ENCODE measurements at regions not wholly inside any gene's neighbourhood (a gene's known extent, or its start where the extent isn't known, plus 50 kb on each side); places are given as distances from the start of the nearest gene placed in this dataset.
"Not testable (repeated sequence)": the region's sequence is repeated elsewhere in the genome, so short reads cannot be mapped to it uniquely, and the experiment has no call there.

DNA sequence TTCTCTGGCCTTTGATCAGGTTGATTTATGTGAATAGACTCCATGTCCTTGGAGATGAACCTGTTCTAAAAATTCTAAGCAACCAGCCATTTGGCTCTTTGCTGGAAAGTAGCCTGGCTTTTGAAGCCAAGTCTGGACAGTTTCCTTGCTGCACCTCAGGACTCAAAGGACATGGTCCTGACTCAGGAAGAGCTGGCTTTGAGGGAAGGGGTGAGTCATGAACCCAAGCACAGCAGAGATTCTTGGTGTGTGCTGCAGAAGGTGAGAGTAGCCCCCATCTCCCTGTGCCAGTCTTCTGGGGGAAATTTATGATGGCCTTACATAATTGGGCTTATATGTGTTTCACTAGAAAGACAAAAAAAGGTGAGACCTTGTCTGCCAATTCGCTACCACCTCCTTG lies 287.2 kb upstream of the PLGLB2 start:
- not testable (repeated sequence) for H2BK15ac ChIP-seq (ENCODE audit: low read depth, poor library complexity, severe bottlenecking); H4K8ac ChIP-seq (ENCODE audit: low read length); H3K4me1 ChIP-seq (ENCODE audit: control insufficient read depth, insufficient read depth, low read depth, low read length); DNase-seq; H3K79me1 ChIP-seq (replicated peaks; ENCODE audit: low read length, poor library complexity, severe bottlenecking); H3K36me3 ChIP-seq (ENCODE audit: control insufficient read depth in 1 of 2, insufficient read depth in 2 of 2, low read depth in 1 of 2, low read length in 2 of 2); H3K18ac ChIP-seq (ENCODE audit: low read depth in 1 of 2, low read length in 2 of 2); H3K4me2 ChIP-seq (ENCODE audit: low read length, poor library complexity, severe bottlenecking); H2BK120ac ChIP-seq (ENCODE audit: low read depth, low read length); H3K23ac ChIP-seq (ENCODE audit: low read length in 2 of 2); H3K27ac ChIP-seq (ENCODE audit: low read length, poor library complexity, severe bottlenecking); H2AK5ac ChIP-seq (ENCODE audit: low read length, severe bottlenecking); H2AFZ ChIP-seq (ENCODE audit: low read depth, low read length); H3K14ac ChIP-seq (ENCODE audit: low read length in 2 of 2); H4K91ac ChIP-seq (ENCODE audit: low read length); H2BK5ac ChIP-seq (ENCODE audit: low read depth, low read length, poor library complexity, severe bottlenecking); H3K27me3 ChIP-seq (ENCODE audit: control insufficient read depth in 1 of 2, insufficient read depth in 1 of 2, low read length in 2 of 2); H3K9me3 ChIP-seq (ENCODE audit: control insufficient read depth, low read length); H2BK12ac ChIP-seq (ENCODE audit: low read length in 2 of 2); H3K4me3 ChIP-seq (ENCODE audit: insufficient read depth in 1 of 2, low read depth in 1 of 2, low read length in 2 of 2); H3K4ac ChIP-seq (ENCODE audit: low read depth in 1 of 2, low read length in 2 of 2); H3K9ac ChIP-seq (ENCODE audit: low read length)
- WGBS, result no CpG with 5 or more reads among the region's 1 CpG

DNA sequence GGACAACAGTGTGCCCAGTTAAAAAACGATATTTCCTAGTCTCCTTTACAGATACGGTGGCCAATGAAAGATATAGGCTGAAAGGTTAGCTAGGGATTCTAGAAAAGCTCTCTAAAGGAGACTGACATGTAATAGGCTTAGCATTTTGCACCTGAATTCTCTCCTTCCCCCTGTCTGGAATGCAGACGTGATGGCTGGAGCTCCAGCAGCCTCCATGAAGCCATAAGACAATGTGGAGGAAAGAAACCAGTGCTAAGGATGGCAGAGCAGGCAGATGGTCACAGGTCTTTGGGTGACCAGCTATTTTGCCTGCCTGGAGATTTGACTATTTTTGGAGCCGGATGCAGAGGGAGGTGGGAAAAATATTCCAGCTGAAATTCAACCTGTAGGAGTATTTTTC lies 286.2 kb upstream of the PLGLB2 start:
- not testable (repeated sequence) for H3K18ac ChIP-seq (ENCODE audit: low read depth in 1 of 2, low read length in 2 of 2); DNase-seq

DNA sequence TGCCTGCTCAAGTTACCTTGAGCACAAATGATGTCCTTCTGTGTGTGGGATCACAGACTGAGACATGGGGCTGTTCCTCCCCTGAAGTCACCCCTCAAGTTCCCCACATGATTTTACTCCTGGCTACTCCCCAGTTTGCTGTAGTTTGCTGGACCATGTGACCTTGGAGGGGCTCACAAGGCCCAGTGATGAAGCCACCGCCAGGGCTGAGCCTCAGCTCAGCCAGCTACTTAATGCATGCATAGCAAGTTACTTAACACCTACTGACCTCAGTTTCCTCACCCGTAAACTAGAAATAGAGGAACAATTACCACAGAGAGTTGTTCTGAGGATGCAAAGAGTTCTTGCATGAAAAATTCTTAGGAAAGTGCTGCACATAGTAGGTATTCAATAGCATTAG lies 283.7 kb upstream of the PLGLB2 start:
- not testable (repeated sequence) for H3K36me3 ChIP-seq (ENCODE audit: control insufficient read depth in 1 of 2, insufficient read depth in 2 of 2, low read depth in 1 of 2, low read length in 2 of 2); H4K91ac ChIP-seq (ENCODE audit: low read length); H3K27ac ChIP-seq (ENCODE audit: low read length, poor library complexity, severe bottlenecking); H2AFZ ChIP-seq (ENCODE audit: low read depth, low read length); H3K4me2 ChIP-seq (ENCODE audit: low read length, poor library complexity, severe bottlenecking); H3K18ac ChIP-seq (ENCODE audit: low read depth in 1 of 2, low read length in 2 of 2); H2BK120ac ChIP-seq (ENCODE audit: low read depth, low read length); H3K14ac ChIP-seq (ENCODE audit: low read length in 2 of 2); H3K23ac ChIP-seq (ENCODE audit: low read length in 2 of 2); DNase-seq; H2BK15ac ChIP-seq (ENCODE audit: low read depth, poor library complexity, severe bottlenecking); H2BK12ac ChIP-seq (ENCODE audit: low read length in 2 of 2); H3K27me3 ChIP-seq (ENCODE audit: control insufficient read depth in 1 of 2, insufficient read depth in 1 of 2, low read length in 2 of 2); H2BK5ac ChIP-seq (ENCODE audit: low read depth, low read length, poor library complexity, severe bottlenecking); H3K79me1 ChIP-seq (replicated peaks; ENCODE audit: low read length, poor library complexity, severe bottlenecking); H3K4me3 ChIP-seq (ENCODE audit: insufficient read depth in 1 of 2, low read depth in 1 of 2, low read length in 2 of 2); H2AK5ac ChIP-seq (ENCODE audit: low read length, severe bottlenecking); H3K9ac ChIP-seq (ENCODE audit: low read length); H3K4ac ChIP-seq (ENCODE audit: low read depth in 1 of 2, low read length in 2 of 2); H3K9me3 ChIP-seq (ENCODE audit: control insufficient read depth, low read length); H4K8ac ChIP-seq (ENCODE audit: low read length); H3K4me1 ChIP-seq (ENCODE audit: control insufficient read depth, insufficient read depth, low read depth, low read length)
- WGBS, result no CpG with 5 or more reads among the region's 2 CpGs

More for the DNA sequence above, 286.2 kb upstream of the PLGLB2 start:
- H2BK5ac ChIP-seq (ENCODE audit: low read depth, low read length, poor library complexity, severe bottlenecking); H3K9ac ChIP-seq (ENCODE audit: low read length); H2BK120ac ChIP-seq (ENCODE audit: low read depth, low read length); H3K4me3 ChIP-seq (ENCODE audit: insufficient read depth in 1 of 2, low read depth in 1 of 2, low read length in 2 of 2); H3K14ac ChIP-seq (ENCODE audit: low read length in 2 of 2); H2AK5ac ChIP-seq (ENCODE audit: low read length, severe bottlenecking); H2BK12ac ChIP-seq (ENCODE audit: low read length in 2 of 2); H3K4ac ChIP-seq (ENCODE audit: low read depth in 1 of 2, low read length in 2 of 2); H2AFZ ChIP-seq (ENCODE audit: low read depth, low read length); H3K9me3 ChIP-seq (ENCODE audit: control insufficient read depth, low read length); H3K79me1 ChIP-seq (replicated peaks; ENCODE audit: low read length, poor library complexity, severe bottlenecking); H3K23ac ChIP-seq (ENCODE audit: low read length in 2 of 2); H3K36me3 ChIP-seq (ENCODE audit: control insufficient read depth in 1 of 2, insufficient read depth in 2 of 2, low read depth in 1 of 2, low read length in 2 of 2); H4K91ac ChIP-seq (ENCODE audit: low read length); H3K4me2 ChIP-seq (ENCODE audit: low read length, poor library complexity, severe bottlenecking); H3K27me3 ChIP-seq (ENCODE audit: control insufficient read depth in 1 of 2, insufficient read depth in 1 of 2, low read length in 2 of 2); H3K27ac ChIP-seq (ENCODE audit: low read length, poor library complexity, severe bottlenecking); H4K8ac ChIP-seq (ENCODE audit: low read length); H2BK15ac ChIP-seq (ENCODE audit: low read depth, poor library complexity, severe bottlenecking); H3K4me1 ChIP-seq (ENCODE audit: control insufficient read depth, insufficient read depth, low read depth, low read length): not testable (repeated sequence)
- 100% methylated on average over 1 of the region's 4 CpGs for WGBS

DNA sequence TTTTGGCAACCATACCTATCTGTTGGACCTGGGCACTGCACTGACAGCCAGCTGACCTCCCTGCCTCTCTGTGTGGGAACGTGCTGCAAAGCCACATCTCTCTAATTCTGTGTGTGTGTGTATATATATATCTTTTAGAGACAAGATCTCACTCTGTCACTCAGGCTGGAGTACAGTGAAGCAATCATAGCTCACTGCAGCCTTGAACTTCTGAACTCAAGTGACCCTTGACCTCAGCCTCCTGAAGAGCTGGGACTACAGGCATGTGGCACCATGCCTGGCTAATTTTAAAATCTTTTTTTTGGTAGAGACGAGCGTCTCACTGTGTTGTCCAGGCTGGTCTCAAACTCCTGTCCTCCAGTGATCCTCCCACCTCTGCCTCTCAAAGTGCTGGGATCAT lies 282.2 kb upstream of the PLGLB2 start:
- not testable (repeated sequence) for H2AK5ac ChIP-seq (ENCODE audit: low read length, severe bottlenecking); H2BK120ac ChIP-seq (ENCODE audit: low read depth, low read length); H2AFZ ChIP-seq (ENCODE audit: low read depth, low read length); H3K36me3 ChIP-seq (ENCODE audit: control insufficient read depth in 1 of 2, insufficient read depth in 2 of 2, low read depth in 1 of 2, low read length in 2 of 2); H2BK12ac ChIP-seq (ENCODE audit: low read length in 2 of 2); H2BK5ac ChIP-seq (ENCODE audit: low read depth, low read length, poor library complexity, severe bottlenecking); H3K4me2 ChIP-seq (ENCODE audit: low read length, poor library complexity, severe bottlenecking); H3K9ac ChIP-seq (ENCODE audit: low read length); H3K27ac ChIP-seq (ENCODE audit: low read length, poor library complexity, severe bottlenecking); H3K4me3 ChIP-seq (ENCODE audit: insufficient read depth in 1 of 2, low read depth in 1 of 2, low read length in 2 of 2); H3K79me1 ChIP-seq (replicated peaks; ENCODE audit: low read length, poor library complexity, severe bottlenecking); H3K4me1 ChIP-seq (ENCODE audit: control insufficient read depth, insufficient read depth, low read depth, low read length); H4K91ac ChIP-seq (ENCODE audit: low read length); DNase-seq; H3K4ac ChIP-seq (ENCODE audit: low read depth in 1 of 2, low read length in 2 of 2); H3K27me3 ChIP-seq (ENCODE audit: control insufficient read depth in 1 of 2, insufficient read depth in 1 of 2, low read length in 2 of 2); H4K8ac ChIP-seq (ENCODE audit: low read length); H3K9me3 ChIP-seq (ENCODE audit: control insufficient read depth, low read length); H3K23ac ChIP-seq (ENCODE audit: low read length in 2 of 2); H2BK15ac ChIP-seq (ENCODE audit: low read depth, poor library complexity, severe bottlenecking); H3K18ac ChIP-seq (ENCODE audit: low read depth in 1 of 2, low read length in 2 of 2); H3K14ac ChIP-seq (ENCODE audit: low read length in 2 of 2)
- WGBS, result no CpG with 5 or more reads among the region's 3 CpGs

Measured in mesenchymal stem cell (in vitro differentiated cells and primary cell).